ENCODE measurements at regions not wholly inside any gene's neighbourhood (a gene's known extent, or its start where the extent isn't known, plus 50 kb on each side); places are given as distances from the start of the nearest gene placed in this dataset.

DNA sequence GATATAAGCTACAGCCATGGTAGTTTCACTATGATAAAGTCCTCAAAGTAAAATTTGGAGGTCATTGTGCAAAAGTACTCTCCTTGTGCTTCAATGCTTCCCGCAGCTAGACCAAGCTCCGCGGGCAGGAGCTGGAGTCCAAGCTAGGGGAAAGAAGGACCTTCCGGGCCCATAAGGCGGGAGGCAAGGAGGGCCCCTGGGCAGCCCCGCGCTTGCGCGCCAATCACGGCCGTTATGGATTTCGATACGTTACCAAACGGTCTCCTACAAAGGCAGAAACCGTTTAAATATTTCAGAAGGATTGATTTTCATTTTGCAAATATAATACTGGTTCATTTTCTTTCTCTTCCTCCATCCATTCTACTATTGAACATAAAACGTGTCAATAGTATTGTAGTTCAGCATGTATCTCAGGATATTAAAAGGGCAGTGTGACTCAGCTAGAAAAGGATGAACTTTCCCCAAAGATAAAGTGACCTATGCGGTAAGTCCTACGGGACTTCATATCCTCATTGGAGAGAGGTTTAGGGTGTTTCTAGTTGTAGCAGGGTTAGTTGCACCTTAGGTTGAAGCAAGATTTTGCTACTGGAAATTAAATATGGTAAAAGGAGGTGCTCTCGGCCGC is 128.0 kb downstream of the KIF20B start:
- no peak overlapping the region for H2AFZ ChIP-seq (ENCODE audit: control insufficient read depth, low read length)
- DNase-seq (ENCODE audit: low read depth, low spot score) (no peak), FAIRE-seq (no peak)
- no peak overlapping the region for H3K4me2 ChIP-seq (ENCODE audit: control insufficient read depth, extremely low read depth, insufficient read depth, low read depth, low read length)
- no peak overlapping the region for H3K4me3 ChIP-seq (ENCODE audit: control insufficient read depth in 2 of 3, extremely low read depth in 1 of 3, insufficient read depth in 2 of 3, low read depth in 1 of 3, low read length in 3 of 3)
- H3K27me3 ChIP-seq (ENCODE audit: control insufficient read depth, extremely low read depth, insufficient read depth, low read length): no peaks in the 10 kb centered on the region
- H3K9me3 ChIP-seq (ENCODE audit: control insufficient read depth, low read depth, low read length): no peaks in the 10 kb centered on the region
- dilution Hi-C loops (cut with MboI; ENCODE audit: extremely low pct_ligation_motif_present, low sequenced_read_pairs): no loop called here
- no peaks in the 10 kb centered on the region for H3K79me2 ChIP-seq (ENCODE audit: control insufficient read depth, insufficient read depth, low read length)
- TF ChIP-seq EZH2 (IDR thresholded peaks at IDR 0.05; ENCODE audit: low read length): no peak
- TF ChIP-seq, protein P1, sequence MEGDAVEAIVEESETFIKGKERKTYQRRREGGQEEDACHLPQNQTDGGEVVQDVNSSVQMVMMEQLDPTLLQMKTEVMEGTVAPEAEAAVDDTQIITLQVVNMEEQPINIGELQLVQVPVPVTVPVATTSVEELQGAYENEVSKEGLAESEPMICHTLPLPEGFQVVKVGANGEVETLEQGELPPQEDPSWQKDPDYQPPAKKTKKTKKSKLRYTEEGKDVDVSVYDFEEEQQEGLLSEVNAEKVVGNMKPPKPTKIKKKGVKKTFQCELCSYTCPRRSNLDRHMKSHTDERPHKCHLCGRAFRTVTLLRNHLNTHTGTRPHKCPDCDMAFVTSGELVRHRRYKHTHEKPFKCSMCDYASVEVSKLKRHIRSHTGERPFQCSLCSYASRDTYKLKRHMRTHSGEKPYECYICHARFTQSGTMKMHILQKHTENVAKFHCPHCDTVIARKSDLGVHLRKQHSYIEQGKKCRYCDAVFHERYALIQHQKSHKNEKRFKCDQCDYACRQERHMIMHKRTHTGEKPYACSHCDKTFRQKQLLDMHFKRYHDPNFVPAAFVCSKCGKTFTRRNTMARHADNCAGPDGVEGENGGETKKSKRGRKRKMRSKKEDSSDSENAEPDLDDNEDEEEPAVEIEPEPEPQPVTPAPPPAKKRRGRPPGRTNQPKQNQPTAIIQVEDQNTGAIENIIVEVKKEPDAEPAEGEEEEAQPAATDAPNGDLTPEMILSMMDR (optimal IDR thresholded peaks at IDR 0.05 in 1 of 3, IDR thresholded peaks at IDR 0.05 in 1 of 3, conservative IDR thresholded peaks at IDR 0.05 in 1 of 3; ENCODE audit: extremely low read depth in 1 of 3, insufficient read depth in 2 of 3, low read length in 3 of 3): no peak
- H3K4me1 ChIP-seq (ENCODE audit: control insufficient read depth, extremely low read depth, insufficient read depth, low read length): no peaks in the 10 kb centered on the region
- no peaks in the 10 kb centered on the region for H3K9me1 ChIP-seq (ENCODE audit: control insufficient read depth, extremely low read depth, insufficient read depth, low read length)
- no peaks in the 10 kb centered on the region for H3K36me3 ChIP-seq (ENCODE audit: control insufficient read depth in 2 of 2, extremely low read depth in 1 of 2, insufficient read depth in 2 of 2, low read length in 2 of 2)
- H3K27ac ChIP-seq (ENCODE audit: control insufficient read depth, insufficient read depth, low read length): no peak overlapping the region
- H3K9ac ChIP-seq (ENCODE audit: control insufficient read depth, extremely low read depth, insufficient read depth, low read length): no peak overlapping the region
- H4K20me1 ChIP-seq (ENCODE audit: control insufficient read depth, extremely low read depth, insufficient read depth, low read length): no peaks in the 10 kb centered on the region

DNA sequence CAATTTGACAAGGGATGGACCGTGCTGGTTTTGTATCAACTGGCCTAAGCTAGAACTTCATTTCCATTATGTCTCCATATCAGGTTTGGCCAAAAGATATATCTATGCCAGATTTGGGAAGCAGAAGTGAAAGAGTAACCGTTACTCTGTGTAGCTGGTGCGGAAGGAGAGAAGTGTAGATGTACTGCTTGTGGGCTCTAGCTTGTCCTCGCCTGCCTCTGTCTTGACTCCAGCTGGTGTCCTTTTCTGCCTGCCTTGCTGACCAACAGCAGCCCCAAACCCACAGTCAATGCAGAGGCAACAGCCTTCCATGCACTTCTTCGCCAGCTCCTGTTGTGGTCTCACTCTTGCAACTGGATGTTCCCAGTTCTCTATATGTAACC is 128.5 kb downstream of the KIF20B start:
- no peaks in the 10 kb centered on the region for H3K9me1 ChIP-seq (ENCODE audit: control insufficient read depth, extremely low read depth, insufficient read depth, low read length)
- H3K36me3 ChIP-seq (ENCODE audit: control insufficient read depth in 2 of 2, extremely low read depth in 1 of 2, insufficient read depth in 2 of 2, low read length in 2 of 2): no peaks in the 10 kb centered on the region
- H3K27me3 ChIP-seq (ENCODE audit: control insufficient read depth, extremely low read depth, insufficient read depth, low read length): no peaks in the 10 kb centered on the region
- H3K9me3 ChIP-seq (ENCODE audit: control insufficient read depth, low read depth, low read length): no peaks in the 10 kb centered on the region
- no peak overlapping the region for H3K9ac ChIP-seq (ENCODE audit: control insufficient read depth, extremely low read depth, insufficient read depth, low read length)
- no peaks in the 10 kb centered on the region for H3K79me2 ChIP-seq (ENCODE audit: control insufficient read depth, insufficient read depth, low read length)
- TF ChIP-seq, protein P1 (optimal IDR thresholded peaks at IDR 0.05 in 1 of 3, IDR thresholded peaks at IDR 0.05 in 1 of 3, conservative IDR thresholded peaks at IDR 0.05 in 1 of 3; ENCODE audit: extremely low read depth in 1 of 3, insufficient read depth in 2 of 3, low read length in 3 of 3): no peak
- no peak for TF ChIP-seq EZH2 (IDR thresholded peaks at IDR 0.05; ENCODE audit: low read length)
- no peak overlapping the region for H2AFZ ChIP-seq (ENCODE audit: control insufficient read depth, low read length)
- dilution Hi-C loops (cut with MboI; ENCODE audit: extremely low pct_ligation_motif_present, low sequenced_read_pairs): no loop called here
- H3K4me1 ChIP-seq (ENCODE audit: control insufficient read depth, extremely low read depth, insufficient read depth, low read length): no peaks in the 10 kb centered on the region
- DNase-seq (ENCODE audit: low read depth, low spot score) (no peak), FAIRE-seq (no peak)
- no peak overlapping the region for H3K4me3 ChIP-seq (ENCODE audit: control insufficient read depth in 2 of 3, extremely low read depth in 1 of 3, insufficient read depth in 2 of 3, low read depth in 1 of 3, low read length in 3 of 3)
- H4K20me1 ChIP-seq (ENCODE audit: control insufficient read depth, extremely low read depth, insufficient read depth, low read length): no peaks in the 10 kb centered on the region
- H3K27ac ChIP-seq (ENCODE audit: control insufficient read depth, insufficient read depth, low read length): no peak overlapping the region
- no peak overlapping the region for H3K4me2 ChIP-seq (ENCODE audit: control insufficient read depth, extremely low read depth, insufficient read depth, low read depth, low read length)
